Fibroblast of gingiva (primary cell): ENCODE measurements at regions not wholly inside any gene's neighbourhood (a gene's known extent, or its start where the extent isn't known, plus 50 kb on each side); places are given as distances from the start of the nearest gene placed in this dataset.

ENCODE experiments used
- DNase-seq: peaks from one replicate; pipeline ENCODE4 v3.0.0-alpha.2; 2011; ENCODE audit warnings: low read depth

DNA sequence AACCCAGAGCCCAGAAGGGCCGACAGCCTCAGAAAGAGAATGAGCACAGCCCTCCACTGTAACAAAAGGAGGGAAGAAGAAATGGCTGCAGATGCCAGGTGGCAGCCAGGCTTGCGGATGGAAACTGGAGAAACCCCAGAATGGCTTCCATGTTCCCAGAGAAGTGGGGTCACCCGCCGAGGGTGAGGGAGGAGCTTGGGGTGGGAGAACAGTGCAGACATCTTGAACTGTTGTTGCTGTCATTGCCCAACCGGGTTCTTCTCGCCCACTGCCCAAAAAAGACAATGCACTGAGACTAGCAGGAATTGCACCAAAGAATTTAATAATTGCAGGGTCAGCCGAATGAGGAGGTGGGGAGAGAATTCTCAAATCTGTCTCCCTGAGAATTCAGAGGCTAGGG, 223.2 kb upstream of the RAB6C start:
- no peak for DNase-seq

DNA sequence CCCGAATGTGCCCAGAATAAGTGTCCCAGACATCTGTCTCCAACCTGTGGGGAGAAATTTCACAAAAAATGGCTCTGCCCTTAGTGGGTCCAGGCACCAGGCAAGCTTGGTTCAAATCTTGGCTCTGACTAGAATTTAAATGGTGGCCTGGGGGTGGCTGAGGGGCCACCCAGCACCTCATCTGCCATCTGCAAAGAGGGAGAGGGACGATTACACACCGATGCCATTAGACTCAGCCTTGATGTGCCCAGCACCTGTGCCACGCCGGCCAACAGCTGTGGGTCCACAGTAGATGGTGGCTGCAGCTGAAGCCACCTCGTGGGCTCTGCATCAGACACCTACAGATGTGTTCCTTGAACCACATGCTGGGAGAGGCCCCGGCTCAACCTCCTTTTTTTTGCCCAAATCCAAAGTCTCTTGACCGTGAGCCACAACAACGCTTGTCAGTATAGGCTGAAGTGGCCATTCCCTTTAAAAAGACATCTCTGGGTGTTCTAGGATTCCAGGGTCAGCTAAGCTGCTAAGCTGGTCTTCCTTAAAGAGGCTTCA, 222.0 kb upstream of the RAB6C start:
- no peak for DNase-seq

DNA sequence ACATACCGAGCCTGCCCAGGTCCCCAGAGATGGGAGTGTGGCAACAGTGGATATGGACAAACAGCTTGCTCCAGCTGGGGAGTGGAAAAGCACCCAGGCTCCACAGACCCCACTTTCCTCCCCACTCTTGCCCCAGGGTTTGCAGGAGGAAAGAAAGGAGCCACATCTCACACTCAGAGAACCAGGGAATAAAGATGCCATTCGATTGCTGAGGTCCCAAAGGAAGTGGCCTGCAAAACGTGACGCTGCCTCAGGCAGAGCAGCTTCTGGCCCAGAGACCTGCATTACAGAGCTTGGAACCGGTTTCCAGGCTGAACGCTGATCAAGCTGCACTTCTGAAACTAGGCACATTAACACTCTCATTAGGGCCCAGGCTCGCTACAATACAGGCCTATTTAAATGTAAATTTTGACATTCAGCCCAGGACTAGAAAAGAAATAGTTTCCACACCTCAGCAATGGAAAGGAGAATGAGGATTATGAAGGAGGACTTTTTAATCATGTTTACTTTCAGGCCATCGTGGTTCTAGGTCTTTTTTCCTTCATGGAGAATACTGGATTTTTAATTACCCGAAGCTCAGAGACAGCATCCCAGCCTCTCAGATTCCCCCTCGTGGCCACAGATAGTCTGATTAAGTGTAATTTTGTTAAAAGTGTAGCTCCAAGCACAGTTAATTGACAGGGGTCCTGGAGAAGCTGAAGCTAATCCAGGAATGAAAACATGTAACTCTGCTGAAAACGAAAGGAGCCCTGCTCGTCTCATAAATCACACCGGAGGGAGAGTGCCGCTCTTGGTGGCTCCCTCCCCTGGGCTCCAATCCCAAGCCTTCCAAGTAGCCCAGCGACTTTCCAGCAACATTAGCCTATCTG, 221.3 kb upstream of the RAB6C start:
- no peak for DNase-seq

DNA sequence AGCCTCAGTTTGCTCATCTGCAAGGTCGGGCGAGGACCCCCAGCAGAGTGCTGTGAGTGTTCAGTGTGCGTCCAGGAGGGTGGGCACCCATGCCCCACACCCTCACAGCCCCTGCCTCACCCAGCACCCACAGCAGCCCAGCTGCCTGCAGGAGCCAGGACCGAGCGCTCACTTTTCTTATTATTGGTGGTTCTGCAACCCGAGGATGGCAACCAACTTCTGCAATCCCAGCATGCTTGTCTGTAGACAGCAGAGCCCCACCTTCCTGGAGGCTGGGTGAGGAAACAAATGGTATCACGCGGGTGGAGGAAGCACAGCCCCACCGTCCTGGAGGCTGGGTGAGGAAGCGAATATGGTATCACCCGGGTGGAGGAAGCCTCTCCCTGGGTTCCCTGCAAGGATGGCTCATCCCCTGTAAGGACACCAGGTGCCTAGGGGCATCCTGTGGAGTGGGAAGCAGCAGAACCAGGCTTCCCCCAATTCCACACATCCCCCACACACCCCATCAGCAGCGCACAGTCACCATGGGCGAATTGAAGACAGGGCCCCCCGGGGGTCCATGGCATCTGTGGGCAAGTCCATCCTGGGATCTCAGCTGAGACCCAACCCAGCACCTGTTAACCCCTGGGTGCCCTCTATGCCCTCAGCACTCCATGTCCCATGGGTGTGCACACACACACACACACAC, 220.5 kb upstream of the RAB6C start:
- no peak for DNase-seq

DNA sequence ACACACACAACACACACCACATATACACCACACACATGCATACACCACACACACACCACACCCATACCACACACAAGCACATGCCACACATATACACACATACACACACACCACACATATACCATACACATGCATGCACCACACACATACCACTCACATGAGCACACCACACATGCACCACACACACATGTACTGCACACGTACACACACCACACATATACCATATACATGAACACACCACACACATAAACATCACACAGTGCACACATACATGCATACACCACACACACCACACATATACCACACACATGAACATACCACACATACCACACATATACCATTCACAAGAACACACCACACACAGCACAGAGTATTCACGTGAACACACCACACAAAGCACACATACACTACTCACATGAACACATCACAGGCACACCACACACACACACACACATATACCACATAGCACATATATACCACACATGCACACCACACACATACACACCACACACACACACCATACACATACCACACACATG, 219.9 kb upstream of the RAB6C start:
- DNase-seq = no peak

DNA sequence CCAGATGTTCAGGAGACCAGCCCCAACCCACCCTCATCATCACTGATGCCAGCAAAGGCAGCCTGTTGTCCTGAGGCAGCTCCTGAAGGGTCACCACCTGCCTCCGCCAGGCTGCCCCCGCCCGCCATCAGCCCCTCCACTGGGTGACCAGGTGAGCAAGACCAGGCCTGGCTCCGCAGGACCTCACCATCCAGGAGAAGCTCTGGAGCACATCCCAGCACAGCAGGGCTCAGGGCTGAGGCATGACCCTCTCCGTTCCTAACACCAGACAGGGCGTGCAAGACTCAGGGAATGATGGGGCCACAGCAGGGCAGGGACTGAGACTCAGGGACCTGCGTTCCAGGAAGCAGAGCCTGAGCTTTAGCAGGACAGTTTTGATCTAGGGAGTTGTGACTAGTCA, 218.8 kb upstream of the RAB6C start:
- DNase-seq = no peak

DNA sequence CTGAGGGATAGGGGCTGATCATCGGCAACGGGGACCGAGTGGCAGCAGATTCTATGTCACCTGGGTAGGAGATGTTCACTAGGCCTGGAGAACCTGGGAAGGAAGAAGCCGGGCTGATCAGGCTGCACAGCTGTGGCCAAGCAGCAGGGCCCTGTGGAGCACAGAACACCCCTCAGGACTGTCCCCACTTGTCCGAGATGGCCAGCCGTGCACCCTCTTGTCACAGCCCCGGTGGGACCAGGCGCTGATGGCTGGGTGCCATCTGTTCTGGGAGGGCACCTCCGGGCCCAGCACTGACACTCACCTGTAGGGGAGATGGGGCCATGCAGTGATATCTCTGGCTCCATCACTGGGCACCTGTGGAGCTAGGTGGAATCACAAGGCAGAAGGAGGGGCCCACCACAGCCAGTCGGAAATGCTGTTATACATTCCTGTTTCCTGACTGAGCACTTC, 217.9 kb upstream of the RAB6C start:
- DNase-seq = no peak

DNA sequence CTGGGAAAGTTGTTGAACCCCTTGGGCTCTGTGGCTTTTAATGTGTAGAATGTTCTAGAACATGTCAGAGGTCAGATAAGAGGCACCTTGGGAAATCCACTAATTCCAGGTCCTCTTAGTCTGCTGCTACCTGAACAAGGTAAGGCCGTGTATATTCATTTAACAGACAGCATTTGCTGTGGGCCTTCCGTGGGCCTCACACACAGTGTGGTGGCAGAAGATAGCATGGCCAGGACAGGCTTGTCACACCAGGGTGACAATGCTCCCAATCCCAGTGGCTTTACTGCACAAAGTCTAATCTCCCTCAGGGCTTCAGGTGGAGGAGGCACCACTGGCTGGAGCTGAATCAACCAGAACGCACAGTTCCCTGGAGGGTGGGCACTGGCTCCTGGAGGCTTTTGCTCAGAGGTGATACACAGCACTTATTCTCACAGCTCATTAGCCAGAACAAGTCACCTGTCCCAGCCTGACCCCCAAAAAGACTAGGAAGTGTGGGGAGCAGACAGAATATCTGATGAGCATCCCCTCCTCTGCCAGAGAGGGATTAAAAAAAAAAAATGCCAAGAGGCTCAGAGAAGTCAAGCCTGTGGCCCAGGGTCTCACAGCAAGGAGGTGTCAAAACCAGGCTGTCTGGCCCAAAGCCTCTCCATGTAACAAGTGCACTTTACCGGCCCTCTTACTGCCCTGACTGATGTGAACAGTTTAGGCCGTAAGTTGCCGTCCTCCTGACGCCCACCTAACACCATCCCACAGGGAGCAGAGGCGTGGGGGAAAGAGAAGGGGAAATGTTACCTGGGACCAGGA, 216.9 kb upstream of the RAB6C start:
- DNase-seq = no peak

DNA sequence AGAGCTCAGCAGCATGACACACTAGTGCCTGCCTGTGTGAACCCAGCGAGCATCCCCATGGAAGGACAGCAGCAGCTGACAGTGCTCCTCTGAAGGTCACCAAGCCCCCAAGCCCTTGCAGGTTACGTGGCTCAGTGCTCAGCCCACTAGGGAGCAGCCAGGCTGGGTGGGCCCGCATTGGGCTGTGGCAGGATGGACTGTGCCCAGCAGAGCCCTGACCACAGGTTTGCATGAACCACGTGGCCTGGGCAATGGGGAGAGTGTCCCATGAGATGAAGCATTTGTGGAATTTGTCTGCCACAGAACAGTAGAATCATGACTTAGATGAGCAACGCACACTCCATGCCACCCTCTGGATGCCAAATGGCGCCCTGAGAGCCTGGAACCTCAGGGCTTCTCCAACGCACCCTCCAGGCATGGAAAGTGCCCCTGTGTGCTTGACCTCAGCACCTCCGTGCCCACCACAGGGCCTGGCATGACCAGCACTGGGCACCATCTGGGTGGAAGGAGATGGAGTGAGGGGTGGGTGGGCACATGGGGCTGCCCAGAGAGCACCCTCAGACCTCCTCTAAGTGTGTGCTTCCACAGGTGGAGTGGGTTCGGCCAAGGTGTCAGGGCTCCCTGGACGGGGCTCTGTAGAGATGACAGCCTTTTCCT, 216.1 kb upstream of the RAB6C start:
- no peak for DNase-seq

DNA sequence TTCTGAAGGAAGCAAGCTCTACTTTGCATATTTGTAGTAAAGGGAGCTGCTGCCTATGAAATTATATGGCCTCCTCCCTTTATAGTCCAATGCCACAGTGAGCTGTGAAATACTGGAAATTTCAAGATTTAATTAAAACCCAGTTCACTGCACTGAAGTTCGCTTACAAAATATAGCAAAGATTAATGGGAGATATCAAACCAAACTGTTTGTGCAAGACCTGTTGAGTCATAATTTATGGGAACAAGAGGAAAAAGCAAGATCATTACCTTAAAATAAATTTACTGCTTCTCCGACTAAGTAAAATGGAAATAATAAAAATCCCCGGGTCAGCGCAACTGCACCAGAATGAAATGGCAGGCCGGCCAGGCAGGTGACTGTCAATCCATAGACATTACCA, 215.5 kb upstream of the RAB6C start:
- no peak for DNase-seq

DNA sequence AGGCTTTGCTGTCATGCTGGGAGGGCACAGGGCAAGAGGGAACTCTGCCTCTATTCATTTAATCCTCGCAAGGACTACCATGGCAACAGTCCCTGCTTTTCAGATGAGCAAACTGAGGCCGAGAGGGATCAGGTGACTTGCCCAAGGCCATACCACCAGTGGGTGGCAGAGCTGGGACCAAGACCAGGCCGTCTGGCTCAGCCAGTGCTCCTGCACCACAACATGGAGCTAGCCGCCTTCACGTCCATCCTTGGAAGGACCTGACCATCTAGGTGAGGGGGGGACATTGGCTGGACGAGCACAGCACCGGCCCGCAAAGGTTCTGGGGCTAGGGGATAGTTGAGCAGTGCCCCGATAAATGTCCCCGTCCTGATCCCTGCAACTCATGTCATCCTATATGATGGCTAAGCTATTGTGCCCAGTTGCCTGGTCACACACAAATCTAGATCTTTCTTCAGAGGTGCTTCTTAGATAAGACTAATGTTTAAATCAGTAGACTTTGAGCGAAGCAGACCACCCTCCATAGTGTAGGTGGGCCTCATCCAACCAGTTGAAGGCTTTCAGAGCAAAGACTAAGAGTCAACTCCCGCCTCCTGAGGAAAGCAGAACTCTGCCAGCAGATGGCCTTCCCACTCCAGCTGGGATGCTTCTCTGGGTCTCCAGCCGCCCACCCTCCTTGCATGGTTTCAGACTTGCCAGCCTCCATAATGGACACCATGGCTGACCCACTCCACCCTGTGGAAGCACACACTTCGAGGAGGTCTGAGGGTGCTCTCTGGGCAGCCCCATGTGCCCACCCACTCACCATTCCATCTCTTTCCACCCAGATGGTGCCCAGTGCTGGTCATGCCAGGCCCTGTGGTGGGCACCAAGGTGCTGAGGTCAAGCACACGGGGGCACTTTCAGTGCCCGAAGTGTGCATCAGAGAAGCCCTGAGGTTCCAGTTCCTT, 214.8 kb upstream of the RAB6C start:
- no peak for DNase-seq

DNA sequence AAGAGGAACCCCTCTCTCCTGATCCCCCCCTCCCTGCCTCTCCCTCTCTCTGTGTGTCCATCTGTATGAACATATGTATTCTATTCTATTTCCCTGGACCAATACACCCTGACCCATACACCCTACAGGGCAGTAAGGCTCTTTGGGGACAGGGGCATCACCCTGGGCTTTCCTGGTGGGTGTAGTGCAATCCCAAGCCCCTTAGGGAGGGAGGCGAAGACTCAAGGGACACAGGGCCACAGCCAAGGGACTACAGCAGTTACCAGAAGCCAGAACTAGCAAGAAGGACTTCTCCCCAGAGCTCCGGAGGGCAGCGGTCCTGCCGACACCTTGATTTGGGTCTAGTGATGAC, 214.2 kb upstream of the RAB6C start:
- DNase-seq = no peak

DNA sequence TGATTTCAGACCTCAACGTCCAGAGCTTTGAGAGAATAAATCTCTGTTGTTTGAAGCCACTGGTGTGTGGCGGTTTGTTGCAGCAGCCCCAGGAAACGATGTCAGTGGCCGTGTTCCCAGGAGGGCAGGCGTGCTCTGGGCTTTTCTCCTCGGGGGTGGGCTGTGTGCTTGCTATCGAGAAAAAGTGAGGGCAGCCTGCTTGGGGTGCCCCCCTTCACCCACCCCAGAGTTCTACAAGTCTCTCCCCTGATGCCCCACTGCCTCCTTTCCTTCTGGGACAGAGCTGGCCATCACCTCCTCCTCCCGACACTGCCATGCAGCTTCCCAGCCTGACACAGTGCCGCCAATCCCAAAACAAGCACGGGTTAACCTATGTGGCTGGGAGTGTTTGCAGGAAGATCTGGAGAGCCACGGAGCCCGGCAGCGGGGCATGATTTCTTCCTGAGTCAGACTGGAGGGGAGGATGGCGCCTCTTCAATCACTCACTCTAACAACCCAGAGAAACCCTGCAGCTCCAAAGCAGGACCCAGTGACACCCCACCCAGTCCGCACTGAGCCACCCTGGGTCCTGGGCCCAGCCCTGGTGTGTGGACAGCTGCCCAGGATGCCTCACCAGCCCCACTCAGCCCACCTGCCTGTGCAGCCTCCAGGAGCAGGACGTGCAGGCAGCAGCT, 213.7 kb upstream of the RAB6C start:
- DNase-seq = no peak

DNA sequence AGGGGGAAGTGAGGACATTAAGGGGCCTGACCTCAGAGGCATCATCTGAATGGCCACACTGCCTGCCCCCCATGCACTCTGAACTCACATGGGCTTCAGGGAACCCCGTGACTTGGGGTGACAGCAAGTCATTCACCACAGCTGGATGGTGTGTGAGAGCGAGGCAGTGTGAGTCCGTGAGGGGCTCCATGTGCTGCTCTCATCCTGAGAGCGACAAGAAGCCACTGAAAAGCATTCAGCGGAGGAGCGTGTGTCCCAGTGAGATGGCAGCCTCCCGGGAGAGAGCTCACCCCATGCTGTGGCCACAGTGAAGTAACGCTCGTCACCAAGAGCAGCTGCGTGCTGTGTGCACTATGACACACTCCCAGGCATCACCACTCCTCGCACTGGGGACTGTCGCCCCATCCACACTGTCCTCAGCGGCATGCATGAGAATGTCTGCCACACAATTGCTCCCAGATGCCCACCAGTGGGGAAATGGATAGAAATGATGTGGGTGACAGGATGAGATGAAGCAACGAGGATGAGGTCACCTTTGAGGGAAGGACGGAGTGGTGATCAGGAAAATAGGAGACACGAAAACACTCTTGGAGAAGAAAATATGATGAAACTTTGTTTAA, 213.0 kb upstream of the RAB6C start:
- no peak for DNase-seq

DNA sequence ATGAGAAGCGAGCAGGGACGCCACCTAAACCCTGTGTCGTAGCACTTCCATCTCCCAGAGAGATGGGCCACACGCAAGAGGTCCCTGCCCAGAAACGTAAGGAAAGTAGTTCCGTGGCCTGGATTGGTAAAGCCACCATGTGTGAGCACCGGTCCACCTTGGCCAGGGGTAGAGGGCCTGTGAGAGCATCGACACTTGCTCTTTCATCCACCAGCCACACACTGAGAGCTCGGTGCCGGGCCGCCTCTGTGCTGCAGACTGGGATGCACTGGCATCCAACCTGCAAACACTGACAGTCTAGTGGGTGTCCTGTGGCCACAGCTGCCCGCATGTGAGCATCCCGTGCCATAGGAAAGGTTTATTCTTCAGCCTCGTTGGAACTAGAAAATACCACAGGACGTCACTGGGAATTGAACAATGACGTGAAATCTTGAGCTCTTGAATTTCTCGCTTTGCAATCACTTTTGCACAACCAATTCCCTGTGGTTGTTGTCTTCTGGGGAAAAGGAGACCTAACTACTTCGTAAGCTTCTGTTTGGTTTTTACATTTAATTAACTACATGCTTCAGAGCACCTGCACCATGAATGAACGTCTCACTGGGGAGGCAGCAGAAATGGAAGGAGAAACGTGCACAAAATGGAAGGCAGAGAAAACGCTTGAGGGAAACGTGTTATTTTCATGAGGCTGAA, 212.0 kb upstream of the RAB6C start:
- no peak for DNase-seq

DNA sequence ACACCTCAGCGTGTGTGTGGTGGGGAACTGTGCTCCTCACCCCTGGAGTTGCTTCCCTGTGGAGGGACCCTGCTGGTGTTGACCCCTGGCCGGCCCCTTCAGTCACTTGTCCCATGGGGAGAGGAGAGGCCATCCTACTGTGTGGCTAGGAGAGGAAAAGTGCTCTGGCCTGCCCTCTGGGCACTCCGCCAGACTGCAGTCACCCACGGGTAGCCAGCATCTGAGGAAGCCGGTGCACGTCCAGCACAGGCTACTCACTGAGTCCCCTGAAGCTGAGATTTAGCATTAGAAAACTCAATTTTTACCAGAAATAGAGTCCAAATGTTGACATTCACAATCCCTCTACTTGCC, 211.5 kb upstream of the RAB6C start:
- no peak for DNase-seq

DNA sequence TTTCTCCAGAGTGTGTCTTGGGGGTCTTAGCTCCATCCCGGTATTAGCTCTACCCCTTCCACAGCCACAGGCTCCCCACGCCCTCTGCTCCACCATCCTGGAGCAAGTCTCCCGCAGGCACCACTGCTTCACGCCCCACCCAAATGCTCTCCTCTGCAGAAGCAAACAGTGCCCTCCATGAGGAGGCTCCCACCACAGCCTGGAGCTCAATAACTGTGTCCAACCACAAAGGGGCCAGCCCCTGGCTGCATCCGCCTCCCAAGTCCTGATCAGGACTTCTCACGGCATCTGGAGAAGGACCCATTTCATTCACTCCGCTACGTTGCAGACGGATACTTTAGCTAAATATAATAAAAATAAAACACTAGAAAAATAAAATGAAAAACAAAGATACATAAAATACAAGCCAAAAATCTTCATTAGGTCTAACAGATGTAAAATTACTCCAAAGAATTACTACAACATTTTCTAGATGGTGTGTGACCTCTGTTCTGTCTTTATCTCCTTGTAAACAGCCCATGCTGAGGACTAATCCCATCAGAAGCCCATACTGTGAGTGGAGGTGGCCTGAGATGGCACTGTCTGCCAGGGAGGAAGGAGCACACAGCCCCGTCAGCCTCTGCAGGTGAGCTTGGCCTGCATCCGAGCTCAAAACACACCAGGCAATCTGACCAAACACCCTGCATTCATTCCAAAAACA, 210.8 kb upstream of the RAB6C start:
- DNase-seq = no peak
